IPS DF 6.9 (cell line): ENCODE measurements at regions not wholly inside any gene's neighbourhood (a gene's known extent, or its start where the extent isn't known, plus 50 kb on each side); places are given as distances from the start of the nearest gene placed in this dataset.

Experiments
- DNase-seq: peaks from one replicate; pipeline ENCODE4 v3.0.0-alpha.2; 2013; ENCODE audit warnings: low read depth, low spot score
- H3K27ac ChIP-seq: one replicate; pipeline ENCODE4 v1.5.1; 2013; ENCODE audit warnings: low read length, control low read depth
- H3K27me3 ChIP-seq: 2 replicates; pipeline ENCODE4 v1.6.1; 2013; ENCODE audit warnings: mild to moderate bottlenecking, low read length; ENCODE audit not compliant: control insufficient read depth, insufficient read depth
- H3K36me3 ChIP-seq: 2 replicates; pipeline ENCODE4 v1.6.1; 2013; ENCODE audit warnings: low read length; ENCODE audit not compliant: control insufficient read depth, insufficient read depth
- H3K4me1 ChIP-seq: 2 replicates; pipeline ENCODE4 v1.6.1; 2013; ENCODE audit warnings: low read length; ENCODE audit not compliant: control insufficient read depth, insufficient read depth
- H3K4me3 ChIP-seq: 2 replicates; pipeline ENCODE4 v1.5.1; 2013; ENCODE audit warnings: mild to moderate bottlenecking, low read length
- H3K9me3 ChIP-seq: 2 replicates; pipeline ENCODE4 v1.6.1; 2013; ENCODE audit warnings: low read length, inconsistent platforms; ENCODE audit not compliant: control insufficient read depth, insufficient read depth
- WGBS: extraction: QIAGEN DNeasy Blood & Tissue Kit; methylation state at CpG from one replicate; pipeline ENCODE4 v1.1.7; 2013; ENCODE audit warnings: mixed read lengths, missing lambda C conversion rate; ENCODE audit not compliant: insufficient read length, insufficient coverage; 5-methylcytosine and 5-hydroxymethylcytosine counted together

DNA sequence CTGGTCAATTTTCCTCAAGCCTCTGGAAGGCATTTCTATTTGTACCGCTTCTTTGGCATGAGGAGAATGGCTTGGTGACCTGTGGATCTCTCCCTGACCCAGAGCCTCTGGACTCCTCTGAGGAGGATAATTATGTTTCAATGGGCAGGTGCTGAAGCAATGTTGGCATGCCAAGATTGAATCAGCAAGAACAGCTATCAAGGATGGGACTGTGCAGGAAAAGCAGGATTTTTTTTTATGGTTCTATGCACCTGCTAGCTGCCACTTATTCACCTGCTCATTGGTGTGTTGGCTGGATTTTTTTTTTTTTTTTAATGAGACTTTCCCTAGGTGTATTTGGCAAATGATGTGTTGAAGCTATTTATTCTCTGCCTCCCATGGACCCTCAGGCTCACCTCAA lies 821.2 kb downstream of the RPA4 start:
- Histone ChIP-seq H3K27ac (no peak overlapping the region), H3K9me3 (no peaks in the 10 kb centered on the region), H3K36me3 (no peaks in the 10 kb centered on the region), H3K27me3 (no peaks in the 10 kb centered on the region), H3K4me1 (no peaks in the 10 kb centered on the region), H3K4me3 (no peak overlapping the region)
- WGBS, result no CpG with 5 or more reads among the region's 1 CpG
- DNase-seq, result no peak

DNA sequence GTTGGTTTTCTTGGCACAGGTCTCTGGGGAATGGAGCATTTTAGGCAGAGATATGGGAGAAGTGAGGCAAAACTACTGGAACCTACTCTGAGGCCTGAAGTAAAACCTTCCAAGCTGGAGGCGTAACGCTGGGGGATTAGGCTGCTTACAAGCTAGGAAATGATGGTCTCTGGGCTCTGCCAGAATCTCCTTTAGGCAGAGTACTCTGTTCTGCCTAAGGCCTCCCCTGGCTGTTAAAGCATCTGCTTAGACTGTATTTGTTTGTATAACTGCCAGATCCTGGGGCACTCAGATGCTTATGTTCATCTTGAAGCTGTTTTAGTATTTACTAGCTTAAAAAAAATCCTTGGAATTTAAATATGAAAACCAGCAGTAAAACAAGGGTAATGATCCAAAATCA lies 822.2 kb downstream of the RPA4 start:
- no peak overlapping the region for H3K4me3 ChIP-seq
- H3K4me1 ChIP-seq, result no peaks in the 10 kb centered on the region
- DNase-seq, result no peak
- no peak overlapping the region for H3K27ac ChIP-seq
- WGBS, result no CpG with 5 or more reads among the region's 2 CpGs
- H3K36me3 ChIP-seq, result no peaks in the 10 kb centered on the region
- no peaks in the 10 kb centered on the region for H3K9me3 ChIP-seq
- no peaks in the 10 kb centered on the region for H3K27me3 ChIP-seq

DNA sequence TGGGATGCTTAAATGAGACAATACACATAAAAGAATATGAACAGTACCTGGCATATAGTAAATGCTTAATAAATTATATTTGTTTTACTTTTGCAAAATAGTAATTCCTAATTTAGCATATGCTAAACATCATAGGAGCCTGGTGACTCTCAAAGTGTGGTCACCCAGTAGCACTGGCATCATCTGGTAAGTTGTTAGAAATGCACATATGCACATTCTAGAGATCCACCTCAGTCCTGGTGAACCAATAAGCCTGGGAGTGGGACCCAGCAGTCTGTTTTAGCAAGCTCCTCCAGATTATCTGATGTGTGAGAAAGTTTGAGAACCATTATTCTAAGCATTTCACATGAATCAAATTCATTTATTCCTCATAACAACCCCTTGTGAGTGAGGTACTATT lies 830.4 kb downstream of the RPA4 start:
- Histone ChIP-seq H3K4me1 (no peaks in the 10 kb centered on the region), H3K9me3 (no peaks in the 10 kb centered on the region), H3K27ac (no peak overlapping the region), H3K27me3 (no peaks in the 10 kb centered on the region), H3K4me3 (no peak overlapping the region), H3K36me3 (no peaks in the 10 kb centered on the region)
- no peak for DNase-seq

DNA sequence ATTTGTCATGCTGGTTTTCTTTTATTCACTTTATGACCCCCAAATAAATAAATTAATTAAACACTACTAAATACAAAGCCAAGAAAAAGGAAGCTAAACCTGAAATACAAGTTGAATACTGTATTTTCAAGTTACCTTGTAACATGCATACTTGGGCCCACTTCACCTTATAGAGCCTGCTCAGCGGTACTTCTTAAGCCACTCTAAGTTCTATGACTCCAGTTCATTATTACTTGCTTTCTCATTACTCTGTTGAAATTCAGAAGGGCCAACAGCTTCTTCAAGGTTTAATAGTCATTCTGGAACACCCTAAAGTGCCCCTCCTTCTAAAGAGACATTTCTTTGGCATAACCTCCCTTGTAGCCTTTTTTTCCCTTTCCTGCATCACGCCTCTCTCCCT lies 844.5 kb downstream of the RPA4 start:
- no peaks in the 10 kb centered on the region for H3K36me3 ChIP-seq
- no peaks in the 10 kb centered on the region for H3K4me1 ChIP-seq
- no peak overlapping the region for H3K27ac ChIP-seq
- H3K27me3 ChIP-seq, result no peaks in the 10 kb centered on the region
- H3K4me3 ChIP-seq, result no peak overlapping the region
- H3K9me3 ChIP-seq, result no peaks in the 10 kb centered on the region
- no CpG with 5 or more reads among the region's 2 CpGs for WGBS
- DNase-seq, result no peak

DNA sequence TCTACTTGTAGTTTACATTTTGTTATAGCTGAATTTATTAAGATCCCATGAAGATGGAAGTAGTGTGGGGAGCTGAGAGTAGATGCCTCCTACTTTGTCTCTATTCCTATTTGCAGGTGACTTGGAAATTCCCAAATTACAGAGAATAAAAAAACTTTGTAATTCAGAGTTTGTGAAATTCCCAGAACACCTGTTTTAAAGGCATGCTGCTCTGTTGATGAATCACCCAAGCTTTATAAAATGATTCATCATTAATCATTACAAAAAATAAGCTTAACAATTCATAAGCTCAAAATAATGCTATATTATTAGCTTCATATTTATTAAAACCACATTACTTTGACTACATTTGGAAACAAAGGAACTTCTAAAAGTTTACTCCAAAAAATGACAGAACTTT lies 856.3 kb downstream of the RPA4 start:
- no peak overlapping the region for H3K4me3 ChIP-seq
- no peaks in the 10 kb centered on the region for H3K27me3 ChIP-seq
- H3K9me3 ChIP-seq, result no peaks in the 10 kb centered on the region
- H3K4me1 ChIP-seq, result no peaks in the 10 kb centered on the region
- no peak for DNase-seq
- H3K36me3 ChIP-seq, result no peaks in the 10 kb centered on the region
- no peak overlapping the region for H3K27ac ChIP-seq

DNA sequence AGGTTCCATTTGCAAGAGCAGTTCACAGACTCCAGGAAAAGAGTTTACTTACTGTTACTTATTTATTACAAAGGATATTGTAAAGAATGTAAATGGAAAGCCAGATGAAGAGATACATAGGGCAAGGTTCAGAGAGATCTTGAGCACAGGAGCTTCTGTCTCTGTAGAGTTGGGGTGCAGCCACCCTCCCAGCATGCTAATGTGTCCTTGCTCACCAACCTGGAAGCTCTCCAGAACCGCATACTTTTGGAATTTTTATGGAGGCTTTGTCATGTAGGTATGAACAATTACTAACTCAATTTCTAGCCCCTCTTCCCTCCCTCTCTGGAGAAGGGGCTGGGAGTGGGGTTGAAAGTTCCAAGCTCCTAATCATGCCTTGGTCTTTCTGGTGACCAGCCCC lies 857.2 kb downstream of the RPA4 start:
- H3K27me3 ChIP-seq, result no peaks in the 10 kb centered on the region
- no peaks in the 10 kb centered on the region for H3K4me1 ChIP-seq
- no peak overlapping the region for H3K27ac ChIP-seq
- DNase-seq, result no peak
- H3K4me3 ChIP-seq, result no peak overlapping the region
- whole genome bisulfite sequencing, result no CpG with 5 or more reads among the region's 1 CpG
- no peaks in the 10 kb centered on the region for H3K36me3 ChIP-seq
- no peaks in the 10 kb centered on the region for H3K9me3 ChIP-seq

DNA sequence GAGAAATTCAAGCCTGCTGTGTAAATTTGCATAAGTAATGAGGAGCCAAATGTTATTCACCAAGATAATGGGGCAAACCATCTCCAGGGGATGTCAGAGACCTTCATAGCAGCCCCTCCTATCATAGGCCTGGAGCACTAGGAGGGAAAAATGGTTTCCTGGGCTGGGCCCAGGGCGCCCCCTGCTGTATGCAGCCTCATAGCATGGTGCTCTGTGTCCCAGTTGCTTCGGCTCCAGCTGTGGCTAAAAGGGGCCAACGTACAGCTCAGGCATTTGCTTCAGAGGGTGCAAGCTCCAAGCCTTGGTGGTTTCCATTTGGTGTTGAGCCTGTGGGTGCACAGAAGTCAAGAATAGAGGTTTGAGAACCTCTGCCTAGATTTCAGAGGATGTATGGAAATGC lies 859.3 kb downstream of the RPA4 start:
- Histone ChIP-seq H3K27me3 (no peaks in the 10 kb centered on the region), H3K27ac (no peak overlapping the region), H3K4me1 (no peaks in the 10 kb centered on the region; the same call in 1 of the 2 replicates), H3K9me3 (no peaks in the 10 kb centered on the region), H3K36me3 (no peaks in the 10 kb centered on the region), H3K4me3 (no peak overlapping the region)
- DNase-seq, result no peak
- WGBS, result no CpG with 5 or more reads among the region's 3 CpGs

DNA sequence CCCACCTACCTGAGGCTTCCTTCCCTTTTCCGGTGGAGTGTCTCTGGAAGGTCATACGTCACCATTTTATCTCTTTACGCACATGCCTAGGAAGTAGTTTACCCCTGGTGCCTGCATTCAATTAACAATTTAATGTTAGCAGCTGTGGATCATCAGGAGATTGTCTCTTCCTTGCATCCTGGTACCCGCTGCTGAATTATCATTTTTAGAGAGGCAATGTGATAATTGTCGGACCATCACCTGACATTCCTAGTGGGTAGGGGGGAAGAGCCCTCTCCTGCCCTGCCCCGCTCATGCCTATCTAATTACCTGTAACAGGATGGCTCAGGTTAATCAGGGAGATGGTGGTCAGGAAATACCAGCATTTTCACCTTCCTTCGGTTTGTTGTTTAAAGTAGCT lies 863.6 kb downstream of the RPA4 start:
- no peaks in the 10 kb centered on the region; the same call in 1 of the 2 replicates for H3K4me1 ChIP-seq
- no peak overlapping the region for H3K4me3 ChIP-seq
- no peaks in the 10 kb centered on the region for H3K36me3 ChIP-seq
- H3K27me3 ChIP-seq, result no peaks in the 10 kb centered on the region
- no CpG with 5 or more reads among the region's 7 CpGs for WGBS
- no peak for DNase-seq
- H3K9me3 ChIP-seq, result no peaks in the 10 kb centered on the region
- H3K27ac ChIP-seq, result no peak overlapping the region

DNA sequence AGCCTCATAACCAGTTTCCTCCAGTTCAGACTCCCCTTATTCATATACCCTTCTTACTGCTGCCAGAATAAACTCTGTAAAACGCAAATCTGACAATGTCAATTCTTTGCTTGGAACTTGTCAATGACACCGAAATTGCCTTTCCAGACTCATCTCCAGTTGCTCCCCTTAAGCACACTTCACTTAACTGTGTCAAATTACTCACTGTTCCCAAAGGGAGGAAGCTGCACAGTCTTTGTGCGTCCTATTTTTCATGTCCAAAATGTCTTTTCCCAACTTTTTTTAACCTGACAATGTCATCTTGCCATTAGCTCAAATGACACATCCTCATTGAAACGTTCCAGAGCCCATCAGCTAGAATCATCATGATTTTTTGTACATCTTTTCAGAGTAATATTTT lies 867.3 kb downstream of the RPA4 start:
- no peaks in the 10 kb centered on the region for H3K36me3 ChIP-seq
- WGBS, result no CpG with 5 or more reads among the region's 4 CpGs
- no peaks in the 10 kb centered on the region for H3K27me3 ChIP-seq
- H3K27ac ChIP-seq, result no peak overlapping the region
- H3K9me3 ChIP-seq, result no peaks in the 10 kb centered on the region
- no peak for DNase-seq
- H3K4me1 ChIP-seq, result no peaks in the 10 kb centered on the region; the same call in 1 of the 2 replicates
- H3K4me3 ChIP-seq, result no peak overlapping the region

DNA sequence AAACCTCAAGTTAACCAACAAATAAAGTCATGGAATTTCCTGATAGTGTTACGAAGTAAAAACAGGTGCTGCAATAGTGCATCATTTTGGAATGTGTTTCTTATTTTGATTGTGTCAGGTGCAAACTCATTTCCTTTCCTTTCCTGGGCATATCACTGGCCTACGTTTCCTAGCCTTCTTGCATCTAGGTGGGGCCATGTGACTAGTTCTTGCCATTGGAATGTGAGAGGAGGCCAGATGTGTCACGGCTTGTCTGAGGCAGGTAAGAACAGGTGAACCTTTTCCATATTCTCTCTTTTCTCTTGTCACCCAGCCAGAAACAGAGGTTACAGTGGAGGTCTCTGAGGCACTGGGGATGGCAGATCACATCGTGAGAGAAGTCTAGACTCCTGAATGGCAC lies 868.0 kb downstream of the RPA4 start:
- Histone ChIP-seq H3K4me1 (no peaks in the 10 kb centered on the region), H3K36me3 (no peaks in the 10 kb centered on the region), H3K27me3 (no peaks in the 10 kb centered on the region), H3K4me3 (no peak overlapping the region), H3K9me3 (no peaks in the 10 kb centered on the region), H3K27ac (no peak overlapping the region)
- WGBS, result no CpG with 5 or more reads among the region's 4 CpGs
- DNase-seq, result no peak

DNA sequence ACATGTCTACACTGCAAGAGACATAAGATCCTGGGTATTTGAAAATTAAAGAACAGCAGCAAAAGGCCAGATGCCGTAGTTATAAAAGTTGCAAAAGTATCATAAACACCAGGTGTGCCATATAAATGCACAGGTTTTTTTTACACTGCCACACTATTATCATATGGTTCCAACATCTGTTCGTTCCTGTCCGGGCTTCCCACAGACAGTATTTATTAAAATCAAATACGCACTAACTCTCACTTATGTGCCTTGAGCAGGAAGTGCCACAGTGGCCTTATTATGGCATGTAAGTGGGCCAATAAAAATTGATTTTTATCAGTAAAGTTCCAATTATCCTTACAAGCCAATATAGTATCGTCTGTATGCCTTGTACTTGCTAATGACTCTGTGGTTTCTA lies 873.2 kb downstream of the RPA4 start:
- Histone ChIP-seq H3K9me3 (no peaks in the 10 kb centered on the region), H3K36me3 (no peaks in the 10 kb centered on the region), H3K4me1 (no peaks in the 10 kb centered on the region), H3K27ac (no peak overlapping the region), H3K4me3 (no peak overlapping the region), H3K27me3 (no peaks in the 10 kb centered on the region)
- no peak for DNase-seq
- no CpG with 5 or more reads among the region's 5 CpGs for WGBS
